Epithelial cell of prostate (primary cell): ENCODE measurements at regions not wholly inside any gene's neighbourhood (a gene's known extent, or its start where the extent isn't known, plus 50 kb on each side); places are given as distances from the start of the nearest gene placed in this dataset.

ENCODE experiments used
- DNase-seq: peaks from one replicate; pipeline ENCODE4 v3.0.0-alpha.2; 2011; ENCODE audit warnings: low read depth, low spot score
- H3K27ac ChIP-seq: fragments of 450-650 bp; 2 replicates; pipeline ENCODE4 v1.5.1; 2017; ENCODE audit warnings: mild to moderate bottlenecking

DNA sequence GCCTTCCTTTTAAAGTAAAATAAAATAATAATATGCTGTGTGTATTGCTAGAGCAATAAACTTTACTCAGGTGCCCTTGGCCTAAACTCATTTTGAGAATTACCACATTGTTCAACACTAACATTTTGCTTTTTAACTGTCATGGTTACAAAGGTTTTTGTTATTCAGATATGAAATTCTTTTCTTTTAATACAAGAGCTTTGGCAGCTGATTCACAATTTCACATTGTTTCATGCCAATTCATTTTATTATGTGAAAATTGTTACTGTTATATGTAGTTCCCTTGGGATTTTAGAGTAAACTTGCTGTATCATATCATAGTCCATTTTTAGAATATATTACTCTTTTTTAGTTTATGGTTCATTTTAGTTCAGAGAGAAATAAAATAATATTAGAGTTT, 65.8 kb upstream of the ZNF804A start:
- no peak for DNase-seq
- no peak overlapping the region for H3K27ac ChIP-seq

DNA sequence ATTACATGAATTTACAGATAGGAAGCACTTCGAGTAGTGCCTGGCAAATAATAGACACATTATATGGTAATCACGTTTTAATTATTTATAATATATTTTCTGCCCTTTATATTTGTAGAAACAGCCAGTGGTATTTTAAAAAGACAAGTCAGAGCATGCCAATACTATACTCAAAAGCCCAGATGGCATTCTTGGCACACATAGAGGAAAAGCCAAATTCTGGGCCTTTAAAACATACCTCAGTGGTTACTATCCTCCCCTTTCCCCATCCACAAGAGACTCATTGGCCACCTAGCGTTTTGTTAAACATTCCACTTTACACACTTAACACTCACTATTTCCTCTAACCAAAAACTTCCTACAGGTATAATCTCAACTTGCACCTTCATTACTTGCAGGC, 63.3 kb upstream of the ZNF804A start:
- H3K27ac ChIP-seq = no peak overlapping the region
- DNase-seq = no peak

DNA sequence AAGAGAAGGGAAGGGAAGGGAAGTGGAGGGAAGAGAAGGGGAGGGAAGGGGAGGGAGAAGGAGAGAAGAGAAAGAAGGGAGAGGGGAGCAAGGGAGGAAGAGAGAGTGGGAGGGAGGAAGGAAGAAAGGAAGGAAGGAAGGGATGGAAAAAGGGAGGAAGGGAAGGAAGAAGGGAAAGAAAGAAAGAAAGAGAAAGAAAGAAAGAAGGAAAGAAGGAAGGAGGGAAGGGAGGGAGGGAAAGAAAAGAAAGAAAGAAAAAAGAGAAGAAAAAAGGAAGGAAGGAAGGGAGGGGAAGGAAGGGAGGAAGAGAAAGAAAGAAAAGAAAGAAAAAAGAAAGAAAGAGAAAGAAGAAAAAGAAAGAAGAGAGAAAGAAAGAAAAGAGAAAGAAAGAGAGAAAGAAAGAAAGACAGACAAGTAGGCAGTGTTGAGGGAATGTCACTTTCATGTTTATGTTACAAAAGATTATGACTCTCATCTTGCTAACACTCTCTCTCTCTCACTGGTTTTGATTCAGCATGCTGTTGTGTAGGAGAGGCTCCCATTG, 58.0 kb upstream of the ZNF804A start:
- no peak overlapping the region for H3K27ac ChIP-seq
- DNase-seq = no peak

GRCh38 chr2:184541591-184541990, 56.7 kb upstream of the ZNF804A start:
- DNase-seq = no peak
- no peak overlapping the region for H3K27ac ChIP-seq

DNA sequence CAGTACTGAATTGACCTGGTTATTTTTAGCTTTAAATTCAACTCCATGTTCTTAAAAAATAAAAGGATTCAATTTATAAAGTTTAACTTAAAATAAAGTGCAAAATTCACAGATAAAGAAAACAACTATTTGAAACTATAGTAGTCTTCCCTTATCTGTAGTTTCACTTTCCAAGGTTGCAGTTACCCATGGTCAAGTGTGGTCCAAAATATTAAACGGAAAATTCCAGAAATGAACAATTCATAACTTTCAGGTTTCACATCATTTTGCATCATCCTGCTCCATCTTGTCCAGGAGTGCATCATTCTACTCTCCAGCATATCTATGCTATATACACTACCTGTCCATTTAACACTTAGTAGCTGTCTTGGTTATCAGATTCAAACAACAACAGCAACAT, 54.5 kb upstream of the ZNF804A start:
- no peak for DNase-seq
- H3K27ac ChIP-seq = no peak overlapping the region
